ENCODE measurements at regions not wholly inside any gene's neighbourhood (a gene's known extent, or its start where the extent isn't known, plus 50 kb on each side); places are given as distances from the start of the nearest gene placed in this dataset.

GRCh38 chr10:44284198-44285084, 100.5 kb downstream of the CXCL12 start:
- Histone ChIP-seq H3K9ac (ENCODE audit: low read length) (no peak overlapping the region), H2AFZ (ENCODE audit: low read depth, low read length) (no peak overlapping the region), H3K36me3 (replicated peaks; ENCODE audit: low read depth, low read length) (no peaks in the 10 kb centered on the region), H4K20me1 (ENCODE audit: insufficient read depth, low read length) (no peaks in the 10 kb centered on the region), H3K27me3 (ENCODE audit: low read depth, low read length) (no peaks in the 10 kb centered on the region), H3K4me2 (ENCODE audit: low read length) (no peak overlapping the region), H3K4me3 (ENCODE audit: low read length) (no peak overlapping the region), H3K79me2 (ENCODE audit: low read length) (no peaks in the 10 kb centered on the region), H3K9me3 (ENCODE audit: insufficient read depth, low read length) (no peaks in the 10 kb centered on the region), H3K27ac (ENCODE audit: low read length) (no peak overlapping the region), H3K4me1 (ENCODE audit: low read length) (peaks cover 3% of the 10 kb centered on the region)
- TF ChIP-seq EZH2phosphoT487 (IDR thresholded peaks at IDR 0.05; ENCODE audit: low read depth) (no peak), CTCF (IDR thresholded peaks at IDR 0.05; ENCODE audit: low read depth, low read length) (no peak)

GRCh38 chr10:44282626-44283300, 102.1 kb downstream of the CXCL12 start:
- H3K27me3 ChIP-seq (ENCODE audit: low read depth, low read length), result no peaks in the 10 kb centered on the region
- TF ChIP-seq CTCF (IDR thresholded peaks at IDR 0.05; ENCODE audit: low read depth, low read length), result no peak
- no peak for TF ChIP-seq EZH2phosphoT487 (IDR thresholded peaks at IDR 0.05; ENCODE audit: low read depth)
- no peak overlapping the region for H2AFZ ChIP-seq (ENCODE audit: low read depth, low read length)
- peaks cover 8% of the 10 kb centered on the region for H3K4me1 ChIP-seq (ENCODE audit: low read length)
- H3K27ac ChIP-seq (ENCODE audit: low read length), result no peak overlapping the region
- H3K79me2 ChIP-seq (ENCODE audit: low read length), result no peaks in the 10 kb centered on the region
- H3K36me3 ChIP-seq (replicated peaks; ENCODE audit: low read depth, low read length), result no peaks in the 10 kb centered on the region
- H3K9ac ChIP-seq (ENCODE audit: low read length), result no peak overlapping the region
- no peaks in the 10 kb centered on the region for H4K20me1 ChIP-seq (ENCODE audit: insufficient read depth, low read length)
- H3K4me2 ChIP-seq (ENCODE audit: low read length), result no peak overlapping the region
- no peaks in the 10 kb centered on the region for H3K9me3 ChIP-seq (ENCODE audit: insufficient read depth, low read length)
- H3K4me3 ChIP-seq (ENCODE audit: low read length), result no peak overlapping the region

- no peaks in the 10 kb centered on the region for H4K20me1 ChIP-seq (ENCODE audit: insufficient read depth, low read length)
- no peak overlapping the region for H3K4me2 ChIP-seq (ENCODE audit: low read length)
- H3K36me3 ChIP-seq (replicated peaks; ENCODE audit: low read depth, low read length), result no peaks in the 10 kb centered on the region
- H3K4me3 ChIP-seq (ENCODE audit: low read length), result no peak overlapping the region
- TF ChIP-seq CTCF (IDR thresholded peaks at IDR 0.05; ENCODE audit: low read depth, low read length), result no peak
- TF ChIP-seq EZH2phosphoT487 (IDR thresholded peaks at IDR 0.05; ENCODE audit: low read depth), result no peak
- no peak overlapping the region for H3K9ac ChIP-seq (ENCODE audit: low read length)
- H3K27me3 ChIP-seq (ENCODE audit: low read depth, low read length), result no peaks in the 10 kb centered on the region
- no peaks in the 10 kb centered on the region for H3K79me2 ChIP-seq (ENCODE audit: low read length)
- peaks cover 8% of the 10 kb centered on the region for H3K4me1 ChIP-seq (ENCODE audit: low read length)
- no peaks in the 10 kb centered on the region for H3K9me3 ChIP-seq (ENCODE audit: insufficient read depth, low read length)
- H2AFZ ChIP-seq (ENCODE audit: low read depth, low read length), result no peak overlapping the region
- H3K27ac ChIP-seq (ENCODE audit: low read length), result no peak overlapping the region
Measured at GRCh38 chr10:44281662-44282061, 103.2 kb downstream of the CXCL12 start.

GRCh38 chr10:44281089-44281613, 103.7 kb downstream of the CXCL12 start:
- TF ChIP-seq CTCF (IDR thresholded peaks at IDR 0.05; ENCODE audit: low read depth, low read length) (no peak), EZH2phosphoT487 (IDR thresholded peaks at IDR 0.05; ENCODE audit: low read depth) (no peak)
- no peak overlapping the region for H3K27ac ChIP-seq (ENCODE audit: low read length)
- H3K9ac ChIP-seq (ENCODE audit: low read length), result no peak overlapping the region
- no peak overlapping the region for H3K4me3 ChIP-seq (ENCODE audit: low read length)
- H3K4me2 ChIP-seq (ENCODE audit: low read length), result no peak overlapping the region
- H2AFZ ChIP-seq (ENCODE audit: low read depth, low read length), result no peak overlapping the region
- H4K20me1 ChIP-seq (ENCODE audit: insufficient read depth, low read length), result no peaks in the 10 kb centered on the region
- H3K27me3 ChIP-seq (ENCODE audit: low read depth, low read length), result no peaks in the 10 kb centered on the region
- H3K79me2 ChIP-seq (ENCODE audit: low read length), result no peaks in the 10 kb centered on the region
- no peaks in the 10 kb centered on the region for H3K9me3 ChIP-seq (ENCODE audit: insufficient read depth, low read length)
- peaks cover 8% of the 10 kb centered on the region for H3K4me1 ChIP-seq (ENCODE audit: low read length)
- no peaks in the 10 kb centered on the region for H3K36me3 ChIP-seq (replicated peaks; ENCODE audit: low read depth, low read length)
